ENCODE measurements at regions not wholly inside any gene's neighbourhood (a gene's known extent, or its start where the extent isn't known, plus 50 kb on each side); places are given as distances from the start of the nearest gene placed in this dataset.

DNA sequence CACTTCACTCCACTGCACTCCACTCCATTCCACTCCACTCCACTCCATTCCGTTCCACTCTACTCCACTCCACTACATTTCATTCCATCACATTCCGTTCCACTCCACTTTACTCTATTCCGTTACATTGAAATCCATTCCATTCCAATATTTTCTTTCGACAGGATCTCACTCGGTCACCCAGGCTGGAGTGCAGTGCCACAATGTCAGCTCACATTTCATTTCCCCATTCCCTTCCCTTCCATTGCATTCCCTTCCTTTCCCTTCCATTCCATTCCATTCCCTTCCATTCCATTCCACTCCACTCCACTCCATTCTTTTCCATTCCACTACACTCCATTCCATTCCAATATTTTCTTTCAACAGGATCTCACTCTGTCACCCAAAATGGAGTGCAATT lies 1407.6 kb upstream of the USP9Y start:
- DNase-seq (ENCODE audit: low spot score), result no peak
- ATAC-seq, result no peak

- ATAC-seq (no peak), DNase-seq (ENCODE audit: low spot score) (peak; percentile 45)
Measured at GRCh38 chrY:11334151-11334550, 1366.9 kb upstream of the USP9Y start.
